GM23248 (cell line): ENCODE measurements at regions not wholly inside any gene's neighbourhood (a gene's known extent, or its start where the extent isn't known, plus 50 kb on each side); places are given as distances from the start of the nearest gene placed in this dataset.

Experiments used
- EZH2 ChIP-seq: fragments of 200-600 bp; sonication (generic); IDR thresholded peaks from 2 replicates; pipeline ENCODE4 v1.6.1; 2018; ENCODE audit warnings: antibody characterized with exemption, mild to moderate bottlenecking; ENCODE audit not compliant: insufficient read depth, poor library complexity, severe bottlenecking
- EZH2phosphoT487 ChIP-seq: fragments of 200-600 bp; sonication (generic); IDR thresholded peaks from 2 replicates; pipeline ENCODE4 v1.6.1; 2018; ENCODE audit warnings: antibody characterized with exemption, moderate library complexity, mild to moderate bottlenecking, low read depth; ENCODE audit not compliant: insufficient read depth

DNA sequence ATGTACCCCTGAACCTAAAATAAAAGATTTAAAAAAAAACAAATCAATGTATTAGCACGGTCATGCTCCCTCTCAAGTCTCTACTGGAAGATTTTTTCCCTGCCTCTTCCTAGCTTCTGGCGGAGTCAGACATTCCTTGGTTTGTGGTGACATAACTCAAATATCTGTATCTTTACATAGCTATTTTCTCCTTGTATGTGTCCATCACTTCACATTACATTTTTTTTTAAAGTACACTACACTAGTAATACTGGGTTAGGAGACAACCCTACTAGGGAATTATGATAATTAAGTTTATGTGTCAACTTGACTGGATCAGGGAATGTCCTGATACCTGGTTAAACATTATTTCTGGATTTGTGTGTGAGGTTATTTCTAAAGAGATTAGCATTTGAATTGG is 1197.9 kb downstream of the TECRL start:
- no peak for TF ChIP-seq EZH2
- TF ChIP-seq EZH2phosphoT487, result no peak
